ENCODE measurements at regions not wholly inside any gene's neighbourhood (a gene's known extent, or its start where the extent isn't known, plus 50 kb on each side); places are given as distances from the start of the nearest gene placed in this dataset.

DNA sequence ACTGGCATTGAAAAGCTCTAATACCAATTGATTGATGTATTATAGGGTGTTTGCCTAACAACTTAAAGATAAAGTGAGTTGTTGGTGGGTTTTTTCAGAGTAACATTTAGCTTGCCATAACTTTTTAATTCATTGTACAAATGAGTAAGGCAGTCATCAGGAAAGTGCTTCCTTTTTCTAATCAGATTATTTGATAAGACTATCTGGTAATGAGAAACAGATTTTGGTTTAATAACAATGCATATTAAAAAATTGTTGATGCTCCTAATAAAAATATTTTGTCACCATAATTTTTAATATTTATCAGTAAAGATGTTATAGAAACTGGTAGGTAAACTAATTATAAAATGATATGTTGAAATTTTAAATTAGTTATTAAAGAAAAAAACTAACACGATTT, 51.3 kb downstream of the BLTP1 start:
- Histone ChIP-seq H3K27ac (ENCODE audit: low read depth, low read length) (no peak overlapping the region), H3K4me1 (ENCODE audit: control insufficient read depth, insufficient read depth, low read length) (no peaks in the 10 kb centered on the region), H3K36me3 (ENCODE audit: control insufficient read depth, insufficient read depth, low read length) (peaks cover 44% of the 10 kb centered on the region), H3K9ac (ENCODE audit: low read length) (no peak overlapping the region), H3K4me3 (ENCODE audit: low read depth, low read length) (no peak overlapping the region), H3K9me3 (ENCODE audit: control insufficient read depth, insufficient read depth, low read depth, low read length) (no peaks in the 10 kb centered on the region), H3K27me3 (ENCODE audit: control insufficient read depth, insufficient read depth, low read length) (no peaks in the 10 kb centered on the region)

- Histone ChIP-seq H3K4me1 (ENCODE audit: control insufficient read depth, insufficient read depth, low read length) (no peaks in the 10 kb centered on the region), H3K4me3 (ENCODE audit: low read depth, low read length) (no peak overlapping the region), H3K27me3 (ENCODE audit: control insufficient read depth, insufficient read depth, low read length) (no peaks in the 10 kb centered on the region), H3K27ac (ENCODE audit: low read depth, low read length) (no peak overlapping the region), H3K9ac (ENCODE audit: low read length) (no peak overlapping the region), H3K9me3 (ENCODE audit: control insufficient read depth, insufficient read depth, low read depth, low read length) (no peaks in the 10 kb centered on the region), H3K36me3 (ENCODE audit: control insufficient read depth, insufficient read depth, low read length) (peaks cover 43% of the 10 kb centered on the region)
These were observed 53.6 kb downstream of the BLTP1 start for GRCh38 chr4:122205687-122206086.

DNA sequence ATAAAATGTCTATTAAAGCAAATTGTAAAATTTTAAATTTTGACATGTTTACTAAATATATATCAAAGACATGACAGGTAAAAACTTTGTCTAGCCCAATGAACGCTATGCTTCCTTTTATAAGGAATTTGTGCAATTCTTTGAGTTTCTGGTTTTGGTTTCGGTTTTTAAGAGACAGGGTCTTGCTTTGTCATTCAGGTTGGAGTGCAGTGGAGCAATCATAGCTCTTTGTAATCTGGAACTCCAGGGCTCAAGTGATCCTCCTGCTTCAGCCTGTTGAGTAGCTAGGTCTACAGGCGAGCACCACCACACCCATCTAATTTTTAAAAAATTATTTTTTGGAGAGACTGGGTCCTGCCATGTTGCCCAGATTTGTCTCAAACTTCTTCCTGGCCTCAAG, 60.7 kb downstream of the BLTP1 start:
- no peaks in the 10 kb centered on the region for H3K9me3 ChIP-seq (ENCODE audit: control insufficient read depth, insufficient read depth, low read depth, low read length)
- peaks cover 33% of the 10 kb centered on the region for H3K36me3 ChIP-seq (ENCODE audit: control insufficient read depth, insufficient read depth, low read length)
- no peak overlapping the region for H3K9ac ChIP-seq (ENCODE audit: low read length)
- no peaks in the 10 kb centered on the region for H3K27me3 ChIP-seq (ENCODE audit: control insufficient read depth, insufficient read depth, low read length)
- H3K4me3 ChIP-seq (ENCODE audit: low read depth, low read length), result no peak overlapping the region
- no peaks in the 10 kb centered on the region for H3K4me1 ChIP-seq (ENCODE audit: control insufficient read depth, insufficient read depth, low read length)
- no peak overlapping the region for H3K27ac ChIP-seq (ENCODE audit: low read depth, low read length)

DNA sequence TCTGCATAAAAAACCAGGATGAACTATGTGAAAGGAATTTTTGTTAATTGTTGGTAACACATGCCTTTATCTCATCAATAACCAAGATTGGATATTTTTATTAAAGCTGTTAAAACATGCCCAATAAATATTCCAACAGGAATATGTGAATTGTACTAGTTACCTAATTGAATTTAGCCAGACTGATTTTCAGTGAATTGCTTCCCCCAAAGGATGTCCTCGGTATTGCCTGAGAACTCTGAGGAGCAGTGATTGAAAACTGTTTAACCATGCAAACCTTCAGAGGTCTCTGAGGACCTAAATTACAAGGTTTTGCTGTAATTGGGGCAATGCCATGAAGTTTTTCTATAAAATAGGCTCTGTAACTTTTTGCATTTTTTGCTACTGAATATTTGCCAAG, 66.6 kb downstream of the BLTP1 start:
- Histone ChIP-seq H3K27me3 (ENCODE audit: control insufficient read depth, insufficient read depth, low read length) (no peaks in the 10 kb centered on the region), H3K9me3 (ENCODE audit: control insufficient read depth, insufficient read depth, low read depth, low read length) (no peaks in the 10 kb centered on the region), H3K36me3 (ENCODE audit: control insufficient read depth, insufficient read depth, low read length) (peaks cover 13% of the 10 kb centered on the region), H3K9ac (ENCODE audit: low read length) (no peak overlapping the region), H3K4me1 (ENCODE audit: control insufficient read depth, insufficient read depth, low read length) (no peaks in the 10 kb centered on the region), H3K27ac (ENCODE audit: low read depth, low read length) (no peak overlapping the region), H3K4me3 (ENCODE audit: low read depth, low read length) (no peak overlapping the region)

- Histone ChIP-seq H3K9ac (ENCODE audit: low read length) (no peak overlapping the region), H3K27ac (ENCODE audit: low read depth, low read length) (no peak overlapping the region), H3K27me3 (ENCODE audit: control insufficient read depth, insufficient read depth, low read length) (no peaks in the 10 kb centered on the region), H3K9me3 (ENCODE audit: control insufficient read depth, insufficient read depth, low read depth, low read length) (no peaks in the 10 kb centered on the region), H3K36me3 (ENCODE audit: control insufficient read depth, insufficient read depth, low read length) (peaks cover 13% of the 10 kb centered on the region), H3K4me3 (ENCODE audit: low read depth, low read length) (no peak overlapping the region), H3K4me1 (ENCODE audit: control insufficient read depth, insufficient read depth, low read length) (no peaks in the 10 kb centered on the region)
These were observed 67.2 kb downstream of the BLTP1 start for GRCh38 chr4:122219356-122219755.

GRCh38 chr4:122221322-122221721, 69.2 kb downstream of the BLTP1 start:
- peaks cover 17% of the 10 kb centered on the region for H3K36me3 ChIP-seq (ENCODE audit: control insufficient read depth, insufficient read depth, low read length)
- H3K27me3 ChIP-seq (ENCODE audit: control insufficient read depth, insufficient read depth, low read length), result no peaks in the 10 kb centered on the region

DNA sequence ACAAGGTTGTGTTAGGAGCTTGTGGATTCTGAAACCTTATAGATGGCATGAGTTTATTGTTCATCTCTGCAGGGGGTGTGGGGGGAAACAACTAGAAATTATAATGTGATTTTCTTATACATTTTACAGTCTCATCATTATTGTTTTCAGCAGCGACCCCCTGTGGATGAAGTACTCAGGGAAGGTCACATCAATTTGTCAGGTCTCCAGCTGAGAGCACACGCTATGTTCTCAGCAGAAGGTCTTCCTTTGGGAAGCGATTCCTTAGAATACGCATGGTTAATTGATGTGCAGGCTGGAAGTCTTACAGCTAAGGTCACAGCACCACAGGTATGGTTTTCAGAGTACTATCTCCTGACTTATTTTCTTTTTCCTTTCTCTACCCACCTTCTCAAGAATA, 72.2 kb downstream of the BLTP1 start:
- Histone ChIP-seq H3K27ac (ENCODE audit: low read depth, low read length) (no peak overlapping the region), H3K9ac (ENCODE audit: low read length) (no peak overlapping the region), H3K4me1 (ENCODE audit: control insufficient read depth, insufficient read depth, low read length) (no peaks in the 10 kb centered on the region), H3K36me3 (ENCODE audit: control insufficient read depth, insufficient read depth, low read length) (peaks cover 24% of the 10 kb centered on the region), H3K27me3 (ENCODE audit: control insufficient read depth, insufficient read depth, low read length) (no peaks in the 10 kb centered on the region), H3K4me3 (ENCODE audit: low read depth, low read length) (no peak overlapping the region), H3K9me3 (ENCODE audit: control insufficient read depth, insufficient read depth, low read depth, low read length) (no peaks in the 10 kb centered on the region)

More at GRCh38 chr4:122221322-122221721, 69.2 kb downstream of the BLTP1 start:
- Histone ChIP-seq H3K4me3 (ENCODE audit: low read depth, low read length) (no peak overlapping the region), H3K9me3 (ENCODE audit: control insufficient read depth, insufficient read depth, low read depth, low read length) (no peaks in the 10 kb centered on the region), H3K4me1 (ENCODE audit: control insufficient read depth, insufficient read depth, low read length) (no peaks in the 10 kb centered on the region), H3K27ac (ENCODE audit: low read depth, low read length) (no peak overlapping the region), H3K9ac (ENCODE audit: low read length) (no peak overlapping the region)

- no peak overlapping the region for H3K4me3 ChIP-seq (ENCODE audit: low read depth, low read length)
- H3K4me1 ChIP-seq (ENCODE audit: control insufficient read depth, insufficient read depth, low read length), result no peaks in the 10 kb centered on the region
- H3K9me3 ChIP-seq (ENCODE audit: control insufficient read depth, insufficient read depth, low read depth, low read length), result no peaks in the 10 kb centered on the region
- H3K9ac ChIP-seq (ENCODE audit: low read length), result no peak overlapping the region
- no peaks in the 10 kb centered on the region for H3K27me3 ChIP-seq (ENCODE audit: control insufficient read depth, insufficient read depth, low read length)
- peaks cover 22% of the 10 kb centered on the region for H3K36me3 ChIP-seq (ENCODE audit: control insufficient read depth, insufficient read depth, low read length)
- H3K27ac ChIP-seq (ENCODE audit: low read depth, low read length), result no peak overlapping the region
These were observed 75.1 kb downstream of the BLTP1 start for GRCh38 chr4:122227202-122227601.

GRCh38 chr4:122229857-122230256, 77.7 kb downstream of the BLTP1 start:
- Histone ChIP-seq H3K27me3 (ENCODE audit: control insufficient read depth, insufficient read depth, low read length) (no peaks in the 10 kb centered on the region), H3K9me3 (ENCODE audit: control insufficient read depth, insufficient read depth, low read depth, low read length) (no peaks in the 10 kb centered on the region), H3K4me3 (ENCODE audit: low read depth, low read length) (no peak overlapping the region), H3K4me1 (ENCODE audit: control insufficient read depth, insufficient read depth, low read length) (no peaks in the 10 kb centered on the region), H3K9ac (ENCODE audit: low read length) (no peak overlapping the region), H3K36me3 (ENCODE audit: control insufficient read depth, insufficient read depth, low read length) (peaks cover 30% of the 10 kb centered on the region), H3K27ac (ENCODE audit: low read depth, low read length) (no peak overlapping the region)

DNA sequence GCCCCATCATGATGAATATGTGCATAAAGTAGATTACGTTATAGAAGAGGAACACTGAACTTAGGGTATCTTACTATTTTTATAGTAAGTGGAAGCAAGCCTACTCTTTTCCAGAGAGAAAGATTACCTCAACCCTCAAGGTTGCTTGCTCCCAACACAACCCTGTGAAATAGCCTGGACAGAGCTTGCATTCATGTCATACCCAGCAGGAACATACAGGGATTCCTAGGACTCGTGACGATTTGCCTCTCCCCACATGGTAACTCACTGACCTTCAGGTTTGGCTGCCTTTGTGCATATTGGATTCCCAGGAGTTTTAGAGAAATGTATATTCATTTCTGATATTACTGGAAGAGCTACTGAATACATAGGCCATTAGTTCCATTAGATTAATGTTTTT, 80.5 kb downstream of the BLTP1 start:
- peaks cover 21% of the 10 kb centered on the region for H3K36me3 ChIP-seq (ENCODE audit: control insufficient read depth, insufficient read depth, low read length)
- H3K9ac ChIP-seq (ENCODE audit: low read length), result no peak overlapping the region
- no peaks in the 10 kb centered on the region for H3K9me3 ChIP-seq (ENCODE audit: control insufficient read depth, insufficient read depth, low read depth, low read length)
- no peak overlapping the region for H3K4me3 ChIP-seq (ENCODE audit: low read depth, low read length)
- H3K27me3 ChIP-seq (ENCODE audit: control insufficient read depth, insufficient read depth, low read length), result no peaks in the 10 kb centered on the region
- no peak overlapping the region for H3K27ac ChIP-seq (ENCODE audit: low read depth, low read length)
- H3K4me1 ChIP-seq (ENCODE audit: control insufficient read depth, insufficient read depth, low read length), result no peaks in the 10 kb centered on the region

GRCh38 chr4:122234686-122235085, 82.6 kb downstream of the BLTP1 start:
- Histone ChIP-seq H3K9ac (ENCODE audit: low read length) (no peak overlapping the region), H3K27ac (ENCODE audit: low read depth, low read length) (no peak overlapping the region), H3K9me3 (ENCODE audit: control insufficient read depth, insufficient read depth, low read depth, low read length) (no peaks in the 10 kb centered on the region), H3K27me3 (ENCODE audit: control insufficient read depth, insufficient read depth, low read length) (no peaks in the 10 kb centered on the region), H3K4me1 (ENCODE audit: control insufficient read depth, insufficient read depth, low read length) (no peaks in the 10 kb centered on the region), H3K4me3 (ENCODE audit: low read depth, low read length) (no peak overlapping the region), H3K36me3 (ENCODE audit: control insufficient read depth, insufficient read depth, low read length) (peaks cover 31% of the 10 kb centered on the region)

GRCh38 chr4:122243785-122244184, 91.7 kb downstream of the BLTP1 start:
- no peak overlapping the region for H3K4me3 ChIP-seq (ENCODE audit: low read depth, low read length)
- H3K27ac ChIP-seq (ENCODE audit: low read depth, low read length), result no peak overlapping the region
- no peaks in the 10 kb centered on the region for H3K27me3 ChIP-seq (ENCODE audit: control insufficient read depth, insufficient read depth, low read length)
- H3K9me3 ChIP-seq (ENCODE audit: control insufficient read depth, insufficient read depth, low read depth, low read length), result no peaks in the 10 kb centered on the region
- peaks cover 46% of the 10 kb centered on the region for H3K36me3 ChIP-seq (ENCODE audit: control insufficient read depth, insufficient read depth, low read length)
- H3K4me1 ChIP-seq (ENCODE audit: control insufficient read depth, insufficient read depth, low read length), result no peaks in the 10 kb centered on the region
- no peak overlapping the region for H3K9ac ChIP-seq (ENCODE audit: low read length)
